Lower lobe of right lung (tissue), 2 donors: ENCODE measurements at regions not wholly inside any gene's neighbourhood (a gene's known extent, or its start where the extent isn't known, plus 50 kb on each side); places are given as distances from the start of the nearest gene placed in this dataset.

Experiments used
- ATAC-seq, 2 donors: fragments of 200-7000 bp; cut with Tn5 transposase; one replicate each; pipeline ENCODE4 v1.9.1; 2020 to 2022; ENCODE audit warnings: mild to moderate bottlenecking in 2 of 2, moderate library complexity in 2 of 2
- DNase-seq: peaks from one replicate; pipeline ENCODE4 v3.0.0-alpha.2; 2020
- H3K27ac ChIP-seq: fragments of 200-600 bp; one replicate; pipeline ENCODE4 v1.8.0; 2022
- H3K27me3 ChIP-seq: fragments of 200-600 bp; one replicate; pipeline ENCODE4 v1.8.0; 2022; ENCODE audit warnings: low read depth
- H3K36me3 ChIP-seq: fragments of 200-600 bp; one replicate; pipeline ENCODE4 v1.8.0; 2022; ENCODE audit warnings: mild to moderate bottlenecking
- H3K4me1 ChIP-seq: fragments of 200-600 bp; one replicate; pipeline ENCODE4 v1.8.0; 2022
- H3K4me3 ChIP-seq: fragments of 200-600 bp; one replicate; pipeline ENCODE4 v1.8.0; 2022; ENCODE audit warnings: mild to moderate bottlenecking
- H3K9me3 ChIP-seq: fragments of 200-600 bp; one replicate; pipeline ENCODE4 v1.8.0; 2022
- intact Hi-C: fragments of 100-400 bp; cut with DNase I; formaldehyde crosslinking; loops from one replicate; pipeline ENCODE4 v1.11.0; 2022
- TF ChIP-seq, protein P1 (sequence below): fragments of 200-600 bp; IDR thresholded peaks from one replicate; pipeline ENCODE4 v1.8.0; 2022; ENCODE audit warnings: antibody characterized with exemption, mild to moderate bottlenecking
- donor health status: DM: no; HTN: yes; CAD: no; lungs with severe emphysema.

GRCh38 chr3:64308931-64309330 is 83.7 kb upstream of the PRICKLE2 start:
- no peak for ATAC-seq
- intact Hi-C loops, result no loop called here
- DNase-seq, result no peak
- Histone ChIP-seq H3K36me3 (no peaks in the 10 kb centered on the region), H3K27me3 (no peaks in the 10 kb centered on the region), H3K27ac (no peak overlapping the region), H3K4me1 (no peaks in the 10 kb centered on the region), H3K4me3 (no peak overlapping the region), H3K9me3 (no peaks in the 10 kb centered on the region)
- TF ChIP-seq, protein P1, sequence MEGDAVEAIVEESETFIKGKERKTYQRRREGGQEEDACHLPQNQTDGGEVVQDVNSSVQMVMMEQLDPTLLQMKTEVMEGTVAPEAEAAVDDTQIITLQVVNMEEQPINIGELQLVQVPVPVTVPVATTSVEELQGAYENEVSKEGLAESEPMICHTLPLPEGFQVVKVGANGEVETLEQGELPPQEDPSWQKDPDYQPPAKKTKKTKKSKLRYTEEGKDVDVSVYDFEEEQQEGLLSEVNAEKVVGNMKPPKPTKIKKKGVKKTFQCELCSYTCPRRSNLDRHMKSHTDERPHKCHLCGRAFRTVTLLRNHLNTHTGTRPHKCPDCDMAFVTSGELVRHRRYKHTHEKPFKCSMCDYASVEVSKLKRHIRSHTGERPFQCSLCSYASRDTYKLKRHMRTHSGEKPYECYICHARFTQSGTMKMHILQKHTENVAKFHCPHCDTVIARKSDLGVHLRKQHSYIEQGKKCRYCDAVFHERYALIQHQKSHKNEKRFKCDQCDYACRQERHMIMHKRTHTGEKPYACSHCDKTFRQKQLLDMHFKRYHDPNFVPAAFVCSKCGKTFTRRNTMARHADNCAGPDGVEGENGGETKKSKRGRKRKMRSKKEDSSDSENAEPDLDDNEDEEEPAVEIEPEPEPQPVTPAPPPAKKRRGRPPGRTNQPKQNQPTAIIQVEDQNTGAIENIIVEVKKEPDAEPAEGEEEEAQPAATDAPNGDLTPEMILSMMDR, result no peak

DNA sequence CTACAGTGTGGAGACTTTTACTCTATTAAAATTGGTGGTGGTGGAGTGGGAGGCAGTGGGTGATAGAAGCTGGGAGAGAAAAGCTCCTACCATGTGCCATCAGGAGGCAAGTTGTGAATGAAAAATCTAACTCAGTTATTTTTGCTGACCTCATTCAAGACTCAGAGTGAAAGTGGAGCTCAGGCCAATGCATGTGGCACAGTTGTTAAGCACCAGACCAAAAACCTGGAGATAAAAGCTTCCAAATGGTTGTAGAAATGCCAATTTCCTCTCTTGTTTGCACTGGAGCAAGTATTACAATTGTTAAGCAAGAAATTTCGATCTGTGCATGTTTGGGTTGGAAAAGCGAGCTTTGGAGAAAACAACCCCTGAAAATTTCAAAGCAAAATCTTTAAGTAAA is 81.5 kb upstream of the PRICKLE2 start:
- Histone ChIP-seq H3K4me3 (no peak overlapping the region), H3K27ac (no peak overlapping the region), H3K9me3 (no peaks in the 10 kb centered on the region), H3K4me1 (no peaks in the 10 kb centered on the region), H3K36me3 (no peaks in the 10 kb centered on the region), H3K27me3 (no peaks in the 10 kb centered on the region)
- intact Hi-C loops, result no loop called here
- TF ChIP-seq, protein P1, result no peak
- DNase-seq (no peak), ATAC-seq (no peak)

DNA sequence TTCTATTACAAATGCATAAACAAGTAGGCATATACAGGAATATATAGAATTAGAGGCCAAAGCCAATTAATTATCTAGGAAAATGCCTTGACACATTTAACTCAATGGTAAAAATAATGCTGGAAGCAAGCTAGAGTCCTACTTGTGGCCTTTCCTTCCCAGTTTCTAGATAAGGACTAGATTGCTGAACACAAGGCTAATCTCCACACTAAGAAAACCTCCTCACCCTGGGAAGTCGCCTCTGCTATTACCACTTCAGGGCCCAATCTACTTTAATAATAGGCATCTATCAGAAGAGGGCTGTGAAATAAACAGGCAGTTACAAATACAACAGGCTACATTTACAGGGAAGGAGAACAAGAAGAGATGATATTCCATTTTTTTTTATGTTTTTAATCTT is 80.5 kb upstream of the PRICKLE2 start:
- intact Hi-C loops, result no loop called here

DNA sequence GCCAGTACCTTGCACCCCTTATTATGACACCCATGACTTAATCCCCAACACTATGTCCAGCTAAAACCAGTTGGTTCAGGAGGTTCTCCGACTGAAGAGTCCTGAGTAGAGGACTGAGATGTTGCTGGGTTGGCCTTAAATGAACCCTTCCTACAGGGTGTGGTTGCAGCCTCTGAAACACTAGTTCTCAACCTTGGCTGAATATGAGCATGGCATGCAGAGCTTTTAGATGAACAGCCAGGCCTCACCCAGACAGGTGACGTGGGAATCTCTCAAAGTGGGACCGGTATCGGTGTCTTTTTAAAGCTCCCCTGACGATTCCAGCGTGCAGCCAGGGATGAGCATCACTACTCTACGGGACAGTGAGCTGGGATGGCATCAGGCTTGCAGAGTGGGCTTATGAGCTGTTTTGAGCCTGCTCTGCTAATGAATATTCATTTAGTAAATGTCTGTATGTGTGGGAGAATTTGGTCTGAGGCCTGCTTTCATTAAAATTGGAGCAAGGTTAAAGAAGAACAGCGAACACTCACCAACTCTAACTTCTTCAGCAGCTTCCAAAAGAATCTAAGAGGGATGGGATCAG is 79.7 kb upstream of the PRICKLE2 start:
- no peak for DNase-seq
- TF ChIP-seq, protein P1, result no peak
- no peak for ATAC-seq
- Histone ChIP-seq H3K4me3 (no peak overlapping the region), H3K36me3 (no peaks in the 10 kb centered on the region), H3K4me1 (no peaks in the 10 kb centered on the region), H3K27ac (no peak overlapping the region), H3K27me3 (no peaks in the 10 kb centered on the region), H3K9me3 (no peaks in the 10 kb centered on the region)
- intact Hi-C loops, result no loop called here

More for the DNA sequence above, 80.5 kb upstream of the PRICKLE2 start:
- Histone ChIP-seq H3K36me3 (no peaks in the 10 kb centered on the region), H3K4me1 (no peaks in the 10 kb centered on the region), H3K4me3 (no peak overlapping the region), H3K9me3 (no peaks in the 10 kb centered on the region), H3K27me3 (no peaks in the 10 kb centered on the region), H3K27ac (no peak overlapping the region)
- DNase-seq, result no peak
- ATAC-seq, result no peak
- TF ChIP-seq, protein P1, result no peak

- intact Hi-C loops, result no loop called here
Measured at GRCh38 chr3:64303881-64304280, 78.6 kb upstream of the PRICKLE2 start.

More at GRCh38 chr3:64303881-64304280, 78.6 kb upstream of the PRICKLE2 start:
- no peaks in the 10 kb centered on the region for H3K9me3 ChIP-seq
- H3K36me3 ChIP-seq, result no peaks in the 10 kb centered on the region
- TF ChIP-seq, protein P1, result no peak
- no peaks in the 10 kb centered on the region for H3K27me3 ChIP-seq
- no peak overlapping the region for H3K27ac ChIP-seq
- DNase-seq (no peak), ATAC-seq (no peak)
- no peaks in the 10 kb centered on the region for H3K4me1 ChIP-seq
- no peak overlapping the region for H3K4me3 ChIP-seq
